PC-9 (cell line): ENCODE measurements at regions not wholly inside any gene's neighbourhood (a gene's known extent, or its start where the extent isn't known, plus 50 kb on each side); places are given as distances from the start of the nearest gene placed in this dataset.

Experiments
- BruUV-seq: library from RNA; stranded (reverse); fragments of 400-500 nt; replicated peaks from 2 replicates; lab custom pipeline; 2021; lab: Mats Ljungman, UMichigan
- CTCF ChIA-PET: fragments of 300-600 bp; sonication (Branson Sonifier 250); formaldehyde crosslinking; loops from one replicate; lab custom pipeline; 2022; ENCODE audit warnings: antibody characterized with exemption; lab: Charles Lee
- POLR2A ChIA-PET: fragments of 300-600 bp; sonication (Branson Sonifier 250); formaldehyde crosslinking; loops from one replicate; lab custom pipeline; 2022; ENCODE audit warnings: antibody characterized with exemption; ENCODE audit not compliant: unreplicated experiment; lab: Charles Lee
- DNase-seq, 2 experiments: peaks; one replicate each; pipeline versions ENCODE4 v3.0.0 to v3.0.0-alpha.2; 2015 to 2022; ENCODE audit warnings: mixed read lengths in 1 of 2
- H2AFZ ChIP-seq: fragments of 200-600 bp; sonication (generic); 2 replicates; pipeline ENCODE4 v1.8.1; 2017; ENCODE audit warnings: antibody characterized with exemption
- H3F3A ChIP-seq: fragments of 200-600 bp; sonication (generic); 2 replicates; pipeline ENCODE4 v1.8.1; 2017; ENCODE audit warnings: antibody characterized with exemption, mild to moderate bottlenecking, low read depth; ENCODE audit not compliant: insufficient read depth
- H3K27ac ChIP-seq: fragments of 200-600 bp; sonication (generic); 2 replicates; pipeline ENCODE4 v1.6.1; 2016; ENCODE audit warnings: mixed run types
- H3K27me3 ChIP-seq: fragments of 200-600 bp; sonication (generic); 2 replicates; pipeline ENCODE4 v1.6.1; 2016; ENCODE audit warnings: low read depth, mixed run types; ENCODE audit not compliant: insufficient read depth
- H3K36me3 ChIP-seq: fragments of 200-600 bp; sonication (generic); 2 replicates; pipeline ENCODE4 v1.6.1; 2016; ENCODE audit warnings: low read depth, mixed run types
- H3K4me1 ChIP-seq: fragments of 200-600 bp; sonication (generic); replicated peaks from 2 replicates; pipeline ENCODE4 v1.6.1; 2016; ENCODE audit warnings: mixed run types; ENCODE audit not compliant: insufficient read depth
- H3K4me2 ChIP-seq: fragments of 200-600 bp; sonication (generic); 2 replicates; pipeline ENCODE4 v1.6.1; 2017; ENCODE audit warnings: mixed run types
- H3K4me3 ChIP-seq: fragments of 200-600 bp; sonication (generic); 2 replicates; pipeline ENCODE4 v1.6.1; 2016; ENCODE audit warnings: mixed run types
- H3K79me2 ChIP-seq: fragments of 200-600 bp; sonication (generic); 2 replicates; pipeline ENCODE4 v1.6.1; 2017; ENCODE audit warnings: low read depth, mixed run types
- H3K9me2 ChIP-seq: fragments of 200-600 bp; sonication (generic); 2 replicates; pipeline ENCODE4 v1.8.1; 2017; ENCODE audit warnings: mild to moderate bottlenecking; ENCODE audit not compliant: insufficient read depth
- H3K9me3 ChIP-seq: fragments of 200-600 bp; sonication (generic); 2 replicates; pipeline ENCODE4 v1.8.1; 2016; ENCODE audit warnings: low read depth; ENCODE audit not compliant: insufficient read depth
- H4K20me1 ChIP-seq: fragments of 200-600 bp; sonication (generic); 2 replicates; pipeline ENCODE4 v1.8.1; 2017; ENCODE audit not compliant: insufficient read depth
- EZH2 ChIP-seq: fragments of 200-600 bp; sonication (generic); IDR thresholded peaks from 2 replicates; pipeline ENCODE4 v1.8.0; 2017; ENCODE audit warnings: antibody characterized with exemption, low read depth
- intact Hi-C: fragments of 100-400 bp; cut with micrococcal nuclease; formaldehyde crosslinking; loops from one replicate; pipeline ENCODE4 v1.10.0; 2022; ENCODE audit not compliant: unreplicated experiment
- TF ChIP-seq, protein P1 (sequence below): fragments of 200-600 bp; sonication (generic); conservative IDR thresholded peaks from 2 replicates; pipeline ENCODE4 v1.6.1; 2017; ENCODE audit warnings: mixed run types, antibody characterized with exemption, mild to moderate bottlenecking, moderate library complexity

DNA sequence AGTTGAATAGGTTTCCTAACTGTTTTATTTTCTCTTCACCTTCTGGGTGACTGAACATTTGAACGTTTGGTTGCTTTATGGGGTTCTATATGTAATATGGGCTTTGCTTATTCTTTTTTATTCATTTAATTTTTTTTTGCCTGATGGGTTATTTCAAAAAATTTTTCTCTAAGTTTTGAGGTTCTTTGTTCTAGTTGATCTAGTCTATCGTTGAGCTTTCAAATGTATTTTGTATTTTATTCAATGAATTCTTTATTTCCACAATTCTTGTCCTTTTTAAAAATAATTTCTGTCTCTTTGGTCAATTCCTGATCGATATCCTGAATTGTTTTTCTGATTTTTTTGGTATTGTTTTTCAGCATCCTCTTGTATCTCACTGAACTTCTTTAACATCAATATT lies 239.5 kb upstream of the PCDH9 start:
- ChIA-PET POLR2A (no interaction called here), CTCF (no interaction called here)
- no peak for TF ChIP-seq EZH2
- TF ChIP-seq, protein P1, sequence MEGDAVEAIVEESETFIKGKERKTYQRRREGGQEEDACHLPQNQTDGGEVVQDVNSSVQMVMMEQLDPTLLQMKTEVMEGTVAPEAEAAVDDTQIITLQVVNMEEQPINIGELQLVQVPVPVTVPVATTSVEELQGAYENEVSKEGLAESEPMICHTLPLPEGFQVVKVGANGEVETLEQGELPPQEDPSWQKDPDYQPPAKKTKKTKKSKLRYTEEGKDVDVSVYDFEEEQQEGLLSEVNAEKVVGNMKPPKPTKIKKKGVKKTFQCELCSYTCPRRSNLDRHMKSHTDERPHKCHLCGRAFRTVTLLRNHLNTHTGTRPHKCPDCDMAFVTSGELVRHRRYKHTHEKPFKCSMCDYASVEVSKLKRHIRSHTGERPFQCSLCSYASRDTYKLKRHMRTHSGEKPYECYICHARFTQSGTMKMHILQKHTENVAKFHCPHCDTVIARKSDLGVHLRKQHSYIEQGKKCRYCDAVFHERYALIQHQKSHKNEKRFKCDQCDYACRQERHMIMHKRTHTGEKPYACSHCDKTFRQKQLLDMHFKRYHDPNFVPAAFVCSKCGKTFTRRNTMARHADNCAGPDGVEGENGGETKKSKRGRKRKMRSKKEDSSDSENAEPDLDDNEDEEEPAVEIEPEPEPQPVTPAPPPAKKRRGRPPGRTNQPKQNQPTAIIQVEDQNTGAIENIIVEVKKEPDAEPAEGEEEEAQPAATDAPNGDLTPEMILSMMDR, result no peak
- Histone ChIP-seq H2AFZ (no peak overlapping the region), H3K9me2 (no peaks in the 10 kb centered on the region), H3F3A (no peaks in the 10 kb centered on the region), H3K36me3 (no peaks in the 10 kb centered on the region), H3K27me3 (no peaks in the 10 kb centered on the region), H3K4me2 (no peak overlapping the region), H3K4me3 (no peak overlapping the region), H3K9me3 (no peaks in the 10 kb centered on the region), H3K79me2 (no peaks in the 10 kb centered on the region), H3K4me1 (no peaks in the 10 kb centered on the region), H3K27ac (no peak overlapping the region), H4K20me1 (no peaks in the 10 kb centered on the region)
- intact Hi-C loops, result no loop called here
- no TSS peak for BruUV-seq
- no peak for DNase-seq

DNA sequence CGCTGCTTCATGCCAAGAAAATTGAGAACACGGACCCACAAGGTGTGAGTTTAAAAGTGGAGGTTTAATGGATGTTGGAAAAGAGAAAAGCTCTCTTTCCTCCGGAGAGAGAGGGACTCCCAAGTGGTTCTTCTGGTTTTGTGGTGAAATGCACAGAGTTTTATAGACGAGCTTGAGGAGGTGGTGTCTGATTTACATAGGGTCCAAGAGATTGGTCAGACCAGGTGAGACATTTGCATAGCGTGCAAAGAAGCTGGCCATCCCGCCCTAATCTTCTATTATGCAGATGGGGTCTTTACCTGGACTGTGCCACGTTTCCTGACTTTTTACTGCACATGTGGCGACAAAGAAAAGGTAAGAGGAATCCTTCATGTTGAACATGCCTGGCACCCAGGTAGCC lies 236.4 kb upstream of the PCDH9 start:
- H3K27ac ChIP-seq, result no peak overlapping the region
- no peaks in the 10 kb centered on the region for H3K4me1 ChIP-seq
- ChIA-PET POLR2A (no interaction called here), CTCF (no interaction called here)
- DNase-seq, result no peak
- H3K4me2 ChIP-seq, result no peak overlapping the region
- H3K9me3 ChIP-seq, result no peaks in the 10 kb centered on the region
- no peaks in the 10 kb centered on the region for H3K27me3 ChIP-seq
- TF ChIP-seq, protein P1, result no peak
- TF ChIP-seq EZH2, result no peak
- H3K4me3 ChIP-seq, result no peak overlapping the region
- H4K20me1 ChIP-seq, result no peaks in the 10 kb centered on the region
- no peaks in the 10 kb centered on the region for H3K36me3 ChIP-seq
- no TSS peak for BruUV-seq
- no peaks in the 10 kb centered on the region for H3K9me2 ChIP-seq
- intact Hi-C loops, result no loop called here
- H3K79me2 ChIP-seq, result no peaks in the 10 kb centered on the region
- no peaks in the 10 kb centered on the region for H3F3A ChIP-seq
- no peak overlapping the region for H2AFZ ChIP-seq

DNA sequence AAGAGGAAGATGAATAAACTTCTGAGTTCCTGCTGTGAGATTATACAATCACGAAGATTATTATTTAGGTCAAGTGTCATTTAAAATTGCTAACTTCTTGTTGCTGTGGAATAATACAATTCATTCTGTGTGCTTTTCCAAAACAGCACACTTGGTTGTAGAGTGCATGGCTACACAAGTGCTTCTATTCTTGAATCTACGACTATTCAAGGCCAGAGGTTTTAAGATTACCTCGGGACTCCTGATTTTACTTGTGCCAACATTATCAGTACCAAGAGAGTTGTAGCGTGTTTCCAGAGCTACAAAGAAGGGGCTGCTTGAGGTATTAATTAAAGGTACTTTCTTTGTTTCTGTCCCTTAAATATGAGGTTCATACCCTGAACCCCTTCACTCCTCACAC lies 234.0 kb upstream of the PCDH9 start:
- intact Hi-C loops, result no loop called here
- Histone ChIP-seq H3K36me3 (no peaks in the 10 kb centered on the region), H3K4me2 (no peak overlapping the region), H2AFZ (no peak overlapping the region), H3K27me3 (no peaks in the 10 kb centered on the region), H4K20me1 (no peaks in the 10 kb centered on the region), H3K9me2 (no peaks in the 10 kb centered on the region), H3K4me3 (no peak overlapping the region), H3F3A (no peaks in the 10 kb centered on the region), H3K4me1 (no peaks in the 10 kb centered on the region), H3K9me3 (no peaks in the 10 kb centered on the region), H3K79me2 (no peaks in the 10 kb centered on the region), H3K27ac (no peak overlapping the region)
- BruUV-seq, result no TSS peak
- POLR2A ChIA-PET, result no interaction called here
- no peak for DNase-seq
- CTCF ChIA-PET, result no interaction called here
- TF ChIP-seq EZH2, result no peak
- TF ChIP-seq, protein P1, result no peak
